Right atrium auricular region (tissue), 2 donors: ENCODE measurements at regions not wholly inside any gene's neighbourhood (a gene's known extent, or its start where the extent isn't known, plus 50 kb on each side); places are given as distances from the start of the nearest gene placed in this dataset.

Experiments
- DNase-seq: peaks from one replicate; pipeline ENCODE4 v3.0.0-alpha.2; 2019; ENCODE audit warnings: low spot score
- H3K27ac ChIP-seq, 2 donors: fragments of 200-600 bp; sonication (generic); 1 replicate in 1 of 2; 2 replicates in 1 of 2; pipeline ENCODE4 v1.5.1; 2016 to 2019
- H3K27me3 ChIP-seq, 2 donors: fragments of 200-600 bp; sonication (generic); one replicate each; pipeline versions ENCODE4 v1.5.1 to v1.6.0; 2017 to 2019
- H3K36me3 ChIP-seq: fragments of 200-600 bp; sonication (generic); one replicate; pipeline ENCODE4 v1.5.1; 2016
- H3K4me1 ChIP-seq, 2 donors: fragments of 200-600 bp; sonication (generic); one replicate each; pipeline versions ENCODE4 v1.5.1 to v1.6.0; 2017 to 2019
- H3K4me3 ChIP-seq, 2 donors: fragments of 200-600 bp; sonication (generic); 1 replicate in 1 of 2; 2 replicates in 1 of 2; pipeline ENCODE4 v1.5.1; 2017 to 2019; ENCODE audit warnings: mild to moderate bottlenecking in 1 of 2, moderate library complexity in 1 of 2
- H3K9me3 ChIP-seq, 2 donors: fragments of 200-600 bp; sonication (generic); one replicate each; pipeline ENCODE4 v1.5.1; 2019
- TF ChIP-seq, protein P1 (sequence below), 2 donors: fragments of 200-600 bp; sonication (generic); IDR thresholded peaks; one replicate each; pipeline ENCODE4 v1.5.1; 2019; ENCODE audit warnings: antibody characterized with exemption in 2 of 2

DNA sequence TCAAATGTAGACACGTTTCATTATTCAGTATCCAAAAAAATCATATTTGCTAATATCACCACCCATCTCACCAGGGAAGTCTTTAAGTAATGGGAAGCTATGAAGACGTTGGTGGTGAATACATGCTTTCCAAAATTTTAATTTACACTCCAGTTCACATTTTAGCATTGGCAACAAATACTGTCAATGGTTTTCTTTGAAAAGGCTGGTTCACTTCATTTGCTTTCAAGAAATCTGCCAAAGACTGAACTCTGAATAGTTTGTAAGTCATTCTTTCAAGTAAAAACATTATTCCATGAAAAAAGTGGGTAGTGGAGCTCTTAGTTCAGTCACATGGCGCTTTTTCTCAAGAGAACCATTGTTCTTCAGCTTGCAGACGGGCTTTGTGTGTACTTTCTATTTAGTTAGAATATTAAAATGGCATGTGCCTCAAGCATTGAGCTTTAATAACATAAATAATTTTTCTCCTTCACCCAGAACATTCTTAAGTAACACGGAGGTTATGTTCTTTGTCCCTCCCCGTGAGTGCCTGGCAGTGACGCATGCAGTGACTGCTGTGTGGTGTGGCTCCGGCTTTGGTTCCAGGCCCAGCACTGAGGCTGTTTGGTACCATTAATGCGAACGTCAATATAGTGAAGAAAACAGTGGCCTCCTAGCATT is 300.0 kb upstream of the HDAC4 start:
- Histone ChIP-seq H3K4me3 (no peak overlapping the region), H3K27ac (no peak overlapping the region), H3K4me1 (no peaks in the 10 kb centered on the region), H3K9me3 (peaks cover 0 to 3% of the 10 kb centered on the region in 2 donors), H3K27me3 (no peaks in the 10 kb centered on the region), H3K36me3 (no peaks in the 10 kb centered on the region)
- DNase-seq: peak; percentile 9
- TF ChIP-seq, protein P1, sequence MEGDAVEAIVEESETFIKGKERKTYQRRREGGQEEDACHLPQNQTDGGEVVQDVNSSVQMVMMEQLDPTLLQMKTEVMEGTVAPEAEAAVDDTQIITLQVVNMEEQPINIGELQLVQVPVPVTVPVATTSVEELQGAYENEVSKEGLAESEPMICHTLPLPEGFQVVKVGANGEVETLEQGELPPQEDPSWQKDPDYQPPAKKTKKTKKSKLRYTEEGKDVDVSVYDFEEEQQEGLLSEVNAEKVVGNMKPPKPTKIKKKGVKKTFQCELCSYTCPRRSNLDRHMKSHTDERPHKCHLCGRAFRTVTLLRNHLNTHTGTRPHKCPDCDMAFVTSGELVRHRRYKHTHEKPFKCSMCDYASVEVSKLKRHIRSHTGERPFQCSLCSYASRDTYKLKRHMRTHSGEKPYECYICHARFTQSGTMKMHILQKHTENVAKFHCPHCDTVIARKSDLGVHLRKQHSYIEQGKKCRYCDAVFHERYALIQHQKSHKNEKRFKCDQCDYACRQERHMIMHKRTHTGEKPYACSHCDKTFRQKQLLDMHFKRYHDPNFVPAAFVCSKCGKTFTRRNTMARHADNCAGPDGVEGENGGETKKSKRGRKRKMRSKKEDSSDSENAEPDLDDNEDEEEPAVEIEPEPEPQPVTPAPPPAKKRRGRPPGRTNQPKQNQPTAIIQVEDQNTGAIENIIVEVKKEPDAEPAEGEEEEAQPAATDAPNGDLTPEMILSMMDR (IDR thresholded peaks at IDR 0.05): no peak

DNA sequence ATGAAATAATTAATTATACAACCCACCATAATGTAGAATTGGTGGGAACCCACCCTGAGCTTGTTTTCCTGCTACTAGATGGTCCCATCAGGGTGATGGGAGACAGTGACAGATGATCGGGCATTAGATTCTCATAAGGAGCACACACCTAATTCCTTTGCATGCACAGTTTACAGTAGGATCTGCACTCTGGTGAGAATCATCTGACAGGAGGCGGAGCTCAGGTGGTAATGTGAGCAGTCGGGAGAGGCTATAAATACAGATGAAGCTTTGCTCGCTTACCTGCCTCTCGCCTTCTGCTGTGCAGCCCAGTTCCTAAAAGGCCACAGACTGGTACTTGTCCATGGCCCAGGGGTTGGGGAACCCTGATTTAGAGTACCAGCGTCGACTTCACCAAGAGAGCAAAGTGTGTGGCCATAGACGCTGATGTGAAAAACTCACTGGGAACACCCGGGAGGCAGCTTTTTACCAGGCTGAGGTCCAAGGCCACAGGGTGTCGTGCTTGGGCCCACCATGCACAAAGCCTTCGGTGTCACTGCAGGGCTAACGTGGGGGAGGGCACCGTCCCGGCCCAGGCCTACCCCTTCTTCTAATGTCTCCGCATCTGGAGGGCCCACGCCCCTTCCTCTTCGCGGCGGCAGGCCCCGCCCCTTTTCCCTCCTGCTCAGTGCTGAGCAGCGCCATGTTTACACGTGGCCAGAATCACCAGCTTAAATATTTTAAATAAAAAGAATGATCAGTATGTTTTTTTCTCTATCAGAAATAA is 296.8 kb upstream of the HDAC4 start:
- TF ChIP-seq, protein P1 (IDR thresholded peaks at IDR 0.05): no peak
- H3K27me3 ChIP-seq: no peaks in the 10 kb centered on the region
- H3K27ac ChIP-seq: no peak overlapping the region
- DNase-seq: peak; percentile 21
- no peaks in the 10 kb centered on the region for H3K9me3 ChIP-seq
- no peaks in the 10 kb centered on the region for H3K4me1 ChIP-seq
- H3K4me3 ChIP-seq: no peak overlapping the region
- no peaks in the 10 kb centered on the region for H3K36me3 ChIP-seq

DNA sequence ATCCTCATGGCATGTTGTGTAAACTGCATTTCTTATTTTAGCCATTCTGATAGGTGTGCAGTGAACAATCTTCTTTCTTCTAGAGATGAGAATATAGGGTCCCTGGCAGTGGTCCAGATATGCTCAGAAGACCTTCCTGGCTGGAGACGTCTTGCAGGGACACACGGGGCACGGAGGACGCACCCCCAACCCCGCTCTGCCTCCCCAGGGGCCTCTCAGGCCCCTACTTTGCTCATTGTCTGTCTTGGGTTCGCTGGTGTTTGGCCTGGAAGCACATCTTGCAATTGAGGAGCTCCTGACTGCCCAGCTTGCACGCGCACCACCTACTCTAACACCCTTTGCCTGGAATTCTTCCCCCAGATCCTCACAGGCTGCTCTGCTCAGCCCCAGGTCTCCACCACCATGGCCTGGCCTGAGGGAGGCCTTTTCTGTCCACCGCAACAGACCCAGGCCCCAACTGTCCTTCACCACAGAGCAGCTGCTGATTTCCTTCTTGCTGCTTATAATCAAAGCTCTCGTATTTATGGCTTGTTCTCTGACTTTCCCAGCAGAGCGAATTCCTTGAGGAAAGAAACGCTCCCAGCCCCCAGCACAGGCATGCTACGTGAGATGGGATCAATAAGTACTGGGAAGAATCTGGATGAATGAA is 295.9 kb upstream of the HDAC4 start:
- DNase-seq: peak; percentile 26
- no peaks in the 10 kb centered on the region for H3K9me3 ChIP-seq
- TF ChIP-seq, protein P1 (IDR thresholded peaks at IDR 0.05): no peak
- no peak overlapping the region for H3K4me3 ChIP-seq
- H3K27me3 ChIP-seq: no peaks in the 10 kb centered on the region
- H3K4me1 ChIP-seq: no peaks in the 10 kb centered on the region
- no peaks in the 10 kb centered on the region for H3K36me3 ChIP-seq
- H3K27ac ChIP-seq: no peak overlapping the region

DNA sequence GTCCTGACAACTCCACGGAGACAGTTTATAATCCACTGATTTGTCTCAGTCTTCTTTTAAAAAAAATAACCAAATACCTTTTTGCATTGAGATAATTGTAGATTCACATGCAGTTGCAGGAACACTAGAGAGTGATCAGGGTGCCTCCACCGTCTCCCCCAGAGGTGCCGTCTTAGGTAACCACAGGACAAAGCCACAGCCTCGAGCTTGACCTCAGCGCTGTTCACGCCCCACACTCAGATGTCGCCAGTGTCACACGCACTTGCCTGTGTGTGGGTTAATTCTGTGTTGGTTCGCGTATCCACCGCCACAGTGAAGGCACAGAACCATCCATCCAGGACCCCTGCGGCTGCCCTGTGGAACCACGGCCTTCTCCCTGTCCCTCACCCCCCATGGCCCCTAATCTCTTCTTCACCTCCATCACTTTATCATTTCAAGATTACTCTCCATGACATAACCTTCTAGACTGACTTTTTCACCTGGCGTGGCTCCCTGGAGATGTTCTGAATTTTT is 295.0 kb upstream of the HDAC4 start:
- H3K27me3 ChIP-seq: no peaks in the 10 kb centered on the region
- TF ChIP-seq, protein P1 (IDR thresholded peaks at IDR 0.05): no peak
- no peaks in the 10 kb centered on the region for H3K4me1 ChIP-seq
- peak; percentile 21 for DNase-seq
- no peak overlapping the region for H3K27ac ChIP-seq
- no peak overlapping the region for H3K4me3 ChIP-seq
- H3K36me3 ChIP-seq: no peaks in the 10 kb centered on the region
- H3K9me3 ChIP-seq: no peaks in the 10 kb centered on the region

DNA sequence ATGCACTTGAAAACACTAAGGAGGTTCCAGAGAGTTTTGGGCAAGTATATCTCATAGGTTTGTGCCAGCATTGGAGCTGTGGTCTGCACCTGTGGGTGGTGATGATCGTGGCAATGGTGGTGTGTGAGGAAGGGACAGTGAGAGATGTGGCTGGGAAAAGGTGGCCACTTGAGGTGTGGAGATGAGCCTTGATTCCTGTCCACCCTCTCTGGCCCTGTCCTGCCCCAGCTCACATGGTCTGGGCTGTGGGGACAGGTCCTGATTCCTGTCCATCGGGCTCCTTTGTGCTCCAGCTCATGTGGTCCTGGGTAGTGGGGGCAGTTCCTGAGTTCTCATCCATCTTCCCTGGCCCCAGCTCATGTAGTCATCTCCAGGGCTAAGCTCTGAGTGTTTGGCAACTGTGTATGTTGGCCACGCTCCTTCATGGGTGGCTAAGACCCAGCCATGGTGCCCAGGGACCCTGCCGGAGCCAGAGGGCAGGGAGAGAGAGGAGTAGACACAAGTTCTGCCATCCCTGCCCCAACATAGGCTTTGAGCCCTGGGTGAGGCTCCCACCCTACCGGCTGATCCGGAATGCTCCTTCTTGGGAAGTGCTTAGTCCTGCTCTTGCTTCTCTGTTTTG is 294.4 kb upstream of the HDAC4 start:
- no peak overlapping the region for H3K4me3 ChIP-seq
- TF ChIP-seq, protein P1 (IDR thresholded peaks at IDR 0.05): no peak
- no peaks in the 10 kb centered on the region for H3K9me3 ChIP-seq
- no peaks in the 10 kb centered on the region for H3K36me3 ChIP-seq
- no peaks in the 10 kb centered on the region for H3K27me3 ChIP-seq
- no peaks in the 10 kb centered on the region for H3K4me1 ChIP-seq
- peak; percentile 38 for DNase-seq
- no peak overlapping the region for H3K27ac ChIP-seq
